H9 (cell line): ENCODE measurements at regions not wholly inside any gene's neighbourhood (a gene's known extent, or its start where the extent isn't known, plus 50 kb on each side); places are given as distances from the start of the nearest gene placed in this dataset.

Source experiments
- DNase-seq: peaks from one replicate; pipeline ENCODE4 v3.0.0-alpha.2; 2017
- H2AFZ ChIP-seq: one replicate; pipeline ENCODE4 v1.6.1; 2013; ENCODE audit warnings: mild to moderate bottlenecking, low read length, control low read depth, moderate library complexity
- H2AK5ac ChIP-seq: 2 replicates; pipeline ENCODE4 v1.6.1; 2013; ENCODE audit warnings: low read length, control low read depth, mixed read lengths; ENCODE audit not compliant: insufficient read length
- H2BK120ac ChIP-seq: one replicate; pipeline ENCODE4 v1.6.1; 2013; ENCODE audit warnings: low read depth, mild to moderate bottlenecking, low read length, control low read depth, inconsistent platforms; ENCODE audit not compliant: poor library complexity, severe bottlenecking
- H2BK12ac ChIP-seq: 2 replicates; pipeline ENCODE4 v1.6.1; 2013; ENCODE audit warnings: low read length, control low read depth, mixed read lengths, low read depth; ENCODE audit not compliant: insufficient read length
- H2BK15ac ChIP-seq: 2 replicates; pipeline ENCODE4 v1.6.1; 2013; ENCODE audit warnings: low read depth, low read length, control low read depth
- H2BK20ac ChIP-seq: one replicate; pipeline ENCODE4 v1.6.1; 2013; ENCODE audit warnings: low read depth, mild to moderate bottlenecking, low read length, control low read depth, inconsistent platforms; ENCODE audit not compliant: poor library complexity, severe bottlenecking
- H2BK5ac ChIP-seq: 2 replicates; pipeline ENCODE4 v1.6.1; 2013; ENCODE audit warnings: low read length, control low read depth, mixed read lengths; ENCODE audit not compliant: insufficient read length
- H3K14ac ChIP-seq: 2 replicates; pipeline ENCODE4 v1.6.1; 2013; ENCODE audit warnings: low read length, control low read depth; ENCODE audit not compliant: insufficient read depth
- H3K18ac ChIP-seq: 2 replicates; pipeline ENCODE4 v1.6.1; 2013; ENCODE audit warnings: low read depth, mild to moderate bottlenecking, mixed read lengths, low read length, control low read depth; ENCODE audit not compliant: insufficient read length
- H3K23ac ChIP-seq: 2 replicates; pipeline ENCODE4 v1.6.1; 2013; ENCODE audit warnings: low read length, control low read depth, mixed read lengths, low read depth; ENCODE audit not compliant: insufficient read length
- H3K23me2 ChIP-seq: 2 replicates; pipeline ENCODE4 v1.6.1; 2013; ENCODE audit warnings: low read depth, mild to moderate bottlenecking, mixed read lengths, low read length, control low read depth; ENCODE audit not compliant: insufficient read length, poor library complexity, severe bottlenecking
- H3K27ac ChIP-seq: 2 replicates; pipeline ENCODE4 v1.5.1; 2013; ENCODE audit warnings: low read length, control low read depth, mixed read lengths, low read depth; ENCODE audit not compliant: insufficient read length
- H3K27me3 ChIP-seq: 2 replicates; pipeline ENCODE4 v1.6.1; 2013; ENCODE audit warnings: low read length, control low read depth, inconsistent platforms; ENCODE audit not compliant: insufficient read depth
- H3K4ac ChIP-seq: 2 replicates; pipeline ENCODE4 v1.6.1; 2013; ENCODE audit warnings: low read depth, mild to moderate bottlenecking, control low read depth, inconsistent platforms, low read length, moderate library complexity
- H3K4me1 ChIP-seq: 2 replicates; pipeline ENCODE4 v1.6.1; 2013; ENCODE audit warnings: low read length, control low read depth, inconsistent platforms; ENCODE audit not compliant: insufficient read depth
- H3K4me2 ChIP-seq: 2 replicates; pipeline ENCODE4 v1.6.1; 2013; ENCODE audit warnings: low read length, control low read depth, mixed read lengths; ENCODE audit not compliant: insufficient read length, insufficient read depth
- H3K56ac ChIP-seq: 2 replicates; pipeline ENCODE4 v1.6.1; 2013; ENCODE audit warnings: low read depth, mild to moderate bottlenecking, mixed read lengths, low read length, control low read depth; ENCODE audit not compliant: insufficient read length
- H3K79me1 ChIP-seq: 2 replicates; pipeline ENCODE4 v1.6.1; 2013; ENCODE audit warnings: low read depth, mild to moderate bottlenecking, moderate library complexity, low read length, control low read depth, inconsistent platforms; ENCODE audit not compliant: insufficient read depth, poor library complexity, severe bottlenecking
- H3K79me2 ChIP-seq: 2 replicates; pipeline ENCODE4 v1.6.1; 2013; ENCODE audit warnings: low read length, control low read depth, inconsistent platforms; ENCODE audit not compliant: insufficient read depth
- H3K9ac ChIP-seq: 2 replicates; pipeline ENCODE4 v1.6.1; 2013; ENCODE audit warnings: low read length, control low read depth, mixed read lengths; ENCODE audit not compliant: insufficient read length; ENCODE audit errors: extremely low read depth
- H3K9me3 ChIP-seq: one replicate; pipeline ENCODE4 v1.6.1; 2013; ENCODE audit warnings: low read depth, low read length, inconsistent platforms; ENCODE audit not compliant: control insufficient read depth
- H3T11ph ChIP-seq: one replicate; pipeline ENCODE4 v1.6.1; 2013; ENCODE audit warnings: mild to moderate bottlenecking, low read length, control low read depth, inconsistent platforms
- H4K20me1 ChIP-seq: one replicate; pipeline ENCODE4 v1.6.1; 2013; ENCODE audit not compliant: control insufficient read depth, insufficient read length, insufficient read depth
- H4K5ac ChIP-seq: 2 replicates; pipeline ENCODE4 v1.6.1; 2013; ENCODE audit warnings: low read depth, mild to moderate bottlenecking, mixed read lengths, low read length, control low read depth; ENCODE audit not compliant: insufficient read length
- H4K8ac ChIP-seq: replicated peaks from 2 replicates; pipeline ENCODE4 v1.6.1; 2013; ENCODE audit warnings: low read length, control low read depth, mixed read lengths, low read depth; ENCODE audit not compliant: insufficient read length
- H4K91ac ChIP-seq: 2 replicates; pipeline ENCODE4 v1.6.1; 2013; ENCODE audit warnings: low read depth, mild to moderate bottlenecking, moderate library complexity, mixed read lengths, low read length, control low read depth; ENCODE audit not compliant: insufficient read length
- H3K27ac Mint-ChIP-seq, 3 experiments: 2 replicates in 2 of 3; 3 replicates in 1 of 3; pipeline ENCODE4 v1.8.0; 2020 to 2021; ENCODE audit warnings: mixed read lengths in 3 of 3, mild to moderate bottlenecking in 1 of 3, moderate library complexity in 1 of 3
- H3K27me3 Mint-ChIP-seq: 2 replicates; pipeline ENCODE4 v1.8.0; 2021; ENCODE audit warnings: low read depth, mild to moderate bottlenecking, moderate library complexity, mixed read lengths
- H3K36me3 Mint-ChIP-seq, 3 experiments: 2 replicates in 2 of 3; 3 replicates in 1 of 3; pipeline ENCODE4 v1.8.0; 2020 to 2021; ENCODE audit warnings: low read depth in 3 of 3, mixed read lengths in 3 of 3; ENCODE audit not compliant: insufficient read depth in 1 of 3
- H3K4me1 Mint-ChIP-seq, 2 experiments: 2 replicates each; pipeline ENCODE4 v1.8.0; 2020; ENCODE audit warnings: mixed read lengths in 2 of 2
- H3K4me3 Mint-ChIP-seq, 2 experiments: 2 replicates in 1 of 2; 3 replicates in 1 of 2; pipeline ENCODE4 v1.8.0; 2020 to 2021; ENCODE audit warnings: mild to moderate bottlenecking in 2 of 2, mixed read lengths in 2 of 2, moderate library complexity in 1 of 2
- H3K9me3 Mint-ChIP-seq, 2 experiments: 2 replicates in 1 of 2; 3 replicates in 1 of 2; pipeline ENCODE4 v1.8.0; 2020; ENCODE audit warnings: mild to moderate bottlenecking in 2 of 2, mixed read lengths in 2 of 2, moderate library complexity in 1 of 2
- WGBS: extraction: QIAGEN DNeasy Blood & Tissue Kit; methylation state at CpG from one replicate; pipeline ENCODE4 v1.1.7; 2013; ENCODE audit warnings: missing lambda C conversion rate, low lambda C conversion rate, mixed read lengths; ENCODE audit not compliant: insufficient read length; ENCODE audit errors: extremely low coverage; 5-methylcytosine and 5-hydroxymethylcytosine counted together
- TF ChIP-seq, protein P1 (sequence below): fragments of 200-600 bp; sonication (generic); conservative IDR thresholded peaks from 3 replicates; pipeline ENCODE4 v1.8.0; 2021; ENCODE audit warnings: antibody characterized with exemption, mild to moderate bottlenecking

GRCh38 chr16:6863135-6863534, 469.5 kb upstream of the RBFOX1 start:
- Histone ChIP-seq H2AK5ac (no peak overlapping the region), H3K14ac (no peak overlapping the region), H3K79me2 (no peaks in the 10 kb centered on the region), H3K27ac (no peak overlapping the region), H3K23ac (no peak overlapping the region), H3K4me2 (no peak overlapping the region), H2BK120ac (no peak overlapping the region), H3K79me1 (no peaks in the 10 kb centered on the region), H3K4me1 (0 out of 2 replicates have a peak, but pooled peaks cover 3% of the 10 kb centered on the region), H3K18ac (no peak overlapping the region), H2BK15ac (no peak overlapping the region), H4K20me1 (no peaks in the 10 kb centered on the region), H3K4ac (no peak overlapping the region), H4K91ac (no peak overlapping the region), H3K9me3 (no peaks in the 10 kb centered on the region), H3K27me3 (peaks cover 40% of the 10 kb centered on the region), H2BK5ac (no peak overlapping the region), H2BK20ac (no peak overlapping the region), H3T11ph (no peak overlapping the region), H3K23me2 (no peaks in the 10 kb centered on the region), H4K5ac (no peak overlapping the region), H4K8ac (no peak overlapping the region), H3K56ac (no peak overlapping the region), H3K9ac (no peak overlapping the region), H2AFZ (no peak overlapping the region), H2BK12ac (no peak overlapping the region)
- Mint-ChIP-seq H3K9me3 (no peaks in the 10 kb centered on the region; a peak in 1 of 5 replicates), H3K4me3 (no peak overlapping the region), H3K27ac (no peak overlapping the region), H3K27me3 (peaks cover 97% of the 10 kb centered on the region), H3K36me3 (no peaks in the 10 kb centered on the region), H3K4me1 (peaks cover 29 to 40% of the 10 kb centered on the region in 2 experiments)
- TF ChIP-seq, protein P1, sequence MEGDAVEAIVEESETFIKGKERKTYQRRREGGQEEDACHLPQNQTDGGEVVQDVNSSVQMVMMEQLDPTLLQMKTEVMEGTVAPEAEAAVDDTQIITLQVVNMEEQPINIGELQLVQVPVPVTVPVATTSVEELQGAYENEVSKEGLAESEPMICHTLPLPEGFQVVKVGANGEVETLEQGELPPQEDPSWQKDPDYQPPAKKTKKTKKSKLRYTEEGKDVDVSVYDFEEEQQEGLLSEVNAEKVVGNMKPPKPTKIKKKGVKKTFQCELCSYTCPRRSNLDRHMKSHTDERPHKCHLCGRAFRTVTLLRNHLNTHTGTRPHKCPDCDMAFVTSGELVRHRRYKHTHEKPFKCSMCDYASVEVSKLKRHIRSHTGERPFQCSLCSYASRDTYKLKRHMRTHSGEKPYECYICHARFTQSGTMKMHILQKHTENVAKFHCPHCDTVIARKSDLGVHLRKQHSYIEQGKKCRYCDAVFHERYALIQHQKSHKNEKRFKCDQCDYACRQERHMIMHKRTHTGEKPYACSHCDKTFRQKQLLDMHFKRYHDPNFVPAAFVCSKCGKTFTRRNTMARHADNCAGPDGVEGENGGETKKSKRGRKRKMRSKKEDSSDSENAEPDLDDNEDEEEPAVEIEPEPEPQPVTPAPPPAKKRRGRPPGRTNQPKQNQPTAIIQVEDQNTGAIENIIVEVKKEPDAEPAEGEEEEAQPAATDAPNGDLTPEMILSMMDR: no peak
- no peak for DNase-seq
- no CpG with 5 or more reads among the region's 2 CpGs for WGBS
